HL-60 (cell line): ENCODE measurements at regions not wholly inside any gene's neighbourhood (a gene's known extent, or its start where the extent isn't known, plus 50 kb on each side); places are given as distances from the start of the nearest gene placed in this dataset.

ENCODE experiments used
- GABPA ChIP-seq: IDR thresholded peaks from 2 replicates; pipeline ENCODE4 v1.6.1; 2012; ENCODE audit warnings: low read depth
- POLR2AphosphoS5 ChIP-seq: IDR thresholded peaks from 2 replicates; pipeline ENCODE4 v1.6.1; 2012; ENCODE audit warnings: low read depth
- SPI1 ChIP-seq: IDR thresholded peaks from 2 replicates; pipeline ENCODE4 v1.6.1; 2012; ENCODE audit warnings: low read depth, mild to moderate bottlenecking, borderline replicate concordance
- TF ChIP-seq, protein P1 (sequence below): IDR thresholded peaks from one replicate; pipeline ENCODE4 v1.5.1; 2011; ENCODE audit warnings: low read length, control low read depth, inconsistent platforms; ENCODE audit not compliant: insufficient read depth
- TF ChIP-seq, protein P2 (sequence below): IDR thresholded peaks from 2 replicates; pipeline ENCODE4 v1.6.1; 2012; ENCODE audit warnings: low read depth; ENCODE audit not compliant: insufficient replicate concordance

- TF ChIP-seq, protein P1, sequence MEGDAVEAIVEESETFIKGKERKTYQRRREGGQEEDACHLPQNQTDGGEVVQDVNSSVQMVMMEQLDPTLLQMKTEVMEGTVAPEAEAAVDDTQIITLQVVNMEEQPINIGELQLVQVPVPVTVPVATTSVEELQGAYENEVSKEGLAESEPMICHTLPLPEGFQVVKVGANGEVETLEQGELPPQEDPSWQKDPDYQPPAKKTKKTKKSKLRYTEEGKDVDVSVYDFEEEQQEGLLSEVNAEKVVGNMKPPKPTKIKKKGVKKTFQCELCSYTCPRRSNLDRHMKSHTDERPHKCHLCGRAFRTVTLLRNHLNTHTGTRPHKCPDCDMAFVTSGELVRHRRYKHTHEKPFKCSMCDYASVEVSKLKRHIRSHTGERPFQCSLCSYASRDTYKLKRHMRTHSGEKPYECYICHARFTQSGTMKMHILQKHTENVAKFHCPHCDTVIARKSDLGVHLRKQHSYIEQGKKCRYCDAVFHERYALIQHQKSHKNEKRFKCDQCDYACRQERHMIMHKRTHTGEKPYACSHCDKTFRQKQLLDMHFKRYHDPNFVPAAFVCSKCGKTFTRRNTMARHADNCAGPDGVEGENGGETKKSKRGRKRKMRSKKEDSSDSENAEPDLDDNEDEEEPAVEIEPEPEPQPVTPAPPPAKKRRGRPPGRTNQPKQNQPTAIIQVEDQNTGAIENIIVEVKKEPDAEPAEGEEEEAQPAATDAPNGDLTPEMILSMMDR = no peak
- TF ChIP-seq, protein P2, sequence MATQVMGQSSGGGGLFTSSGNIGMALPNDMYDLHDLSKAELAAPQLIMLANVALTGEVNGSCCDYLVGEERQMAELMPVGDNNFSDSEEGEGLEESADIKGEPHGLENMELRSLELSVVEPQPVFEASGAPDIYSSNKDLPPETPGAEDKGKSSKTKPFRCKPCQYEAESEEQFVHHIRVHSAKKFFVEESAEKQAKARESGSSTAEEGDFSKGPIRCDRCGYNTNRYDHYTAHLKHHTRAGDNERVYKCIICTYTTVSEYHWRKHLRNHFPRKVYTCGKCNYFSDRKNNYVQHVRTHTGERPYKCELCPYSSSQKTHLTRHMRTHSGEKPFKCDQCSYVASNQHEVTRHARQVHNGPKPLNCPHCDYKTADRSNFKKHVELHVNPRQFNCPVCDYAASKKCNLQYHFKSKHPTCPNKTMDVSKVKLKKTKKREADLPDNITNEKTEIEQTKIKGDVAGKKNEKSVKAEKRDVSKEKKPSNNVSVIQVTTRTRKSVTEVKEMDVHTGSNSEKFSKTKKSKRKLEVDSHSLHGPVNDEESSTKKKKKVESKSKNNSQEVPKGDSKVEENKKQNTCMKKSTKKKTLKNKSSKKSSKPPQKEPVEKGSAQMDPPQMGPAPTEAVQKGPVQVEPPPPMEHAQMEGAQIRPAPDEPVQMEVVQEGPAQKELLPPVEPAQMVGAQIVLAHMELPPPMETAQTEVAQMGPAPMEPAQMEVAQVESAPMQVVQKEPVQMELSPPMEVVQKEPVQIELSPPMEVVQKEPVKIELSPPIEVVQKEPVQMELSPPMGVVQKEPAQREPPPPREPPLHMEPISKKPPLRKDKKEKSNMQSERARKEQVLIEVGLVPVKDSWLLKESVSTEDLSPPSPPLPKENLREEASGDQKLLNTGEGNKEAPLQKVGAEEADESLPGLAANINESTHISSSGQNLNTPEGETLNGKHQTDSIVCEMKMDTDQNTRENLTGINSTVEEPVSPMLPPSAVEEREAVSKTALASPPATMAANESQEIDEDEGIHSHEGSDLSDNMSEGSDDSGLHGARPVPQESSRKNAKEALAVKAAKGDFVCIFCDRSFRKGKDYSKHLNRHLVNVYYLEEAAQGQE = no peak
- TF ChIP-seq POLR2AphosphoS5 (no peak), SPI1 (no peak), GABPA (no peak)
Observed at GRCh38 chr5:1944408-1944807, 61.7 kb upstream of the IRX4 start.
